GM12878 (cell line): ENCODE measurements at regions not wholly inside any gene's neighbourhood (a gene's known extent, or its start where the extent isn't known, plus 50 kb on each side); places are given as distances from the start of the nearest gene placed in this dataset.

ENCODE experiments used
- BMI1 ChIP-seq: fragments of 450-650 bp; IDR thresholded peaks from 2 replicates; pipeline ENCODE4 v1.6.1; 2016; ENCODE audit warnings: mild to moderate bottlenecking, moderate library complexity, borderline replicate concordance
- CBX3 ChIP-seq: fragments of 200-600 bp; sonication (generic); IDR thresholded peaks from 2 replicates; pipeline ENCODE4 v1.6.1; 2016; ENCODE audit warnings: low read depth, borderline replicate concordance
- CHD1 ChIP-seq: IDR thresholded peaks from 2 replicates; pipeline ENCODE4 v1.6.1; 2012; ENCODE audit warnings: low read depth, low read length, improper control_type of control experiment
- CHD4 ChIP-seq: fragments of 200-600 bp; sonication (generic); IDR thresholded peaks from 2 replicates; pipeline ENCODE4 v1.6.1; 2016; ENCODE audit warnings: mild to moderate bottlenecking
- HDAC6 ChIP-seq: fragments of 200-600 bp; sonication (generic); IDR thresholded peaks from one replicate; pipeline ENCODE4 v1.8.0; 2017; ENCODE audit warnings: antibody characterized with exemption; ENCODE audit not compliant: unreplicated experiment
- LARP7 ChIP-seq: fragments of 450-650 bp; IDR thresholded peaks from 2 replicates; pipeline ENCODE4 v1.6.1; 2017; ENCODE audit warnings: mild to moderate bottlenecking
- PAX8 ChIP-seq: fragments of 450-650 bp; IDR thresholded peaks from 2 replicates; pipeline ENCODE4 v1.6.1; 2017; ENCODE audit warnings: mild to moderate bottlenecking, moderate library complexity
- SPI1 ChIP-seq: IDR thresholded peaks from 2 replicates; pipeline ENCODE4 v1.6.1; 2011; ENCODE audit warnings: low read depth, mild to moderate bottlenecking, low read length, moderate library complexity, borderline replicate concordance; ENCODE audit not compliant: insufficient read depth
- SREBF1 ChIP-seq: IDR thresholded peaks from 2 replicates; pipeline ENCODE4 v1.6.1; 2012; ENCODE audit warnings: mild to moderate bottlenecking, low read length
- STAT3 ChIP-seq: IDR thresholded peaks from 2 replicates; pipeline ENCODE4 v1.6.1; 2011; ENCODE audit warnings: low read depth, low read length, improper control_type of control experiment
- ZNF384 ChIP-seq: IDR thresholded peaks from 2 replicates; pipeline ENCODE4 v1.6.1; 2012; ENCODE audit warnings: low read depth, mild to moderate bottlenecking, low read length, improper control_type of control experiment, borderline replicate concordance
- TF ChIP-seq, protein P1 (sequence below): fragments of 450-650 bp; IDR thresholded peaks from 2 replicates; pipeline ENCODE4 v1.6.1; 2016; ENCODE audit warnings: mild to moderate bottlenecking, moderate library complexity, borderline replicate concordance
- TF ChIP-seq, protein P2 (sequence below): fragments of 150-350 bp; IDR thresholded peaks from 2 replicates; pipeline ENCODE4 v1.6.1; 2014; ENCODE audit warnings: mild to moderate bottlenecking, low read depth, low read length
- TF ChIP-seq, protein P3 (sequence below): IDR thresholded peaks from 2 replicates; pipeline ENCODE4 v1.6.1; 2012; ENCODE audit warnings: mild to moderate bottlenecking, low read depth, low read length
- TF ChIP-seq, protein P4 (sequence below): fragments of 450-650 bp; IDR thresholded peaks from 2 replicates; pipeline ENCODE4 v1.6.1; 2018; ENCODE audit warnings: mild to moderate bottlenecking, low read depth, moderate library complexity; ENCODE audit not compliant: partially characterized antibody
- TF ChIP-seq, protein P5 (sequence below): IDR thresholded peaks from 2 replicates; pipeline ENCODE4 v1.6.1; 2011; ENCODE audit warnings: mild to moderate bottlenecking, low read depth, low read length, moderate library complexity; ENCODE audit not compliant: insufficient replicate concordance

DNA sequence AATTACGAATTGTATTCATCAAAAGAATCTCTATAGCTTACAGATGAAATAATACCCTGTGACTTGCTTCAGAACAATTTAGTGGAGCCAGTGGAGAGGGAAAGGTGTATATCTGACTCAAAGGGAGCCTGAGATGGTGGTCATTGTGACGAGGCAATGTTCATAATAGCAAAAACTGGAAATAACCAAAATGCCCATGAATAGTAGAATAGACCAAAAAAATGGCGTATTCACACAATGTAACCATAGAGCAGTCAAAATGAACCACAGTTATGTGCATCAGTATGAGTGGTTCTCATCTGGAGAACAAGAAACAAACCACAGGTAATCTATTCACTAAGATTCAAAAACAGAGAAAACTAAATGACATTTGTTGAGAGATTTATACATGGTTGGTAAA is 125.3 kb upstream of the CLNK start (continued):
- TF ChIP-seq, protein P1, sequence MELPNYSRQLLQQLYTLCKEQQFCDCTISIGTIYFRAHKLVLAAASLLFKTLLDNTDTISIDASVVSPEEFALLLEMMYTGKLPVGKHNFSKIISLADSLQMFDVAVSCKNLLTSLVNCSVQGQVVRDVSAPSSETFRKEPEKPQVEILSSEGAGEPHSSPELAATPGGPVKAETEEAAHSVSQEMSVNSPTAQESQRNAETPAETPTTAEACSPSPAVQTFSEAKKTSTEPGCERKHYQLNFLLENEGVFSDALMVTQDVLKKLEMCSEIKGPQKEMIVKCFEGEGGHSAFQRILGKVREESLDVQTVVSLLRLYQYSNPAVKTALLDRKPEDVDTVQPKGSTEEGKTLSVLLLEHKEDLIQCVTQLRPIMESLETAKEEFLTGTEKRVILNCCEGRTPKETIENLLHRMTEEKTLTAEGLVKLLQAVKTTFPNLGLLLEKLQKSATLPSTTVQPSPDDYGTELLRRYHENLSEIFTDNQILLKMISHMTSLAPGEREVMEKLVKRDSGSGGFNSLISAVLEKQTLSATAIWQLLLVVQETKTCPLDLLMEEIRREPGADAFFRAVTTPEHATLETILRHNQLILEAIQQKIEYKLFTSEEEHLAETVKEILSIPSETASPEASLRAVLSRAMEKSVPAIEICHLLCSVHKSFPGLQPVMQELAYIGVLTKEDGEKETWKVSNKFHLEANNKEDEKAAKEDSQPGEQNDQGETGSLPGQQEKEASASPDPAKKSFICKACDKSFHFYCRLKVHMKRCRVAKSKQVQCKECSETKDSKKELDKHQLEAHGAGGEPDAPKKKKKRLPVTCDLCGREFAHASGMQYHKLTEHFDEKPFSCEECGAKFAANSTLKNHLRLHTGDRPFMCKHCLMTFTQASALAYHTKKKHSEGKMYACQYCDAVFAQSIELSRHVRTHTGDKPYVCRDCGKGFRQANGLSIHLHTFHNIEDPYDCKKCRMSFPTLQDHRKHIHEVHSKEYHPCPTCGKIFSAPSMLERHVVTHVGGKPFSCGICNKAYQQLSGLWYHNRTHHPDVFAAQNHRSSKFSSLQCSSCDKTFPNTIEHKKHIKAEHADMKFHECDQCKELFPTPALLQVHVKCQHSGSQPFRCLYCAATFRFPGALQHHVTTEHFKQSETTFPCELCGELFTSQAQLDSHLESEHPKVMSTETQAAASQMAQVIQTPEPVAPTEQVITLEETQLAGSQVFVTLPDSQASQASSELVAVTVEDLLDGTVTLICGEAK = no peak
- TF ChIP-seq ZNF384 = no peak
- TF ChIP-seq PAX8 = no peak
- no peak for TF ChIP-seq SREBF1
- no peak for TF ChIP-seq SPI1
- no peak for TF ChIP-seq CHD4
- no peak for TF ChIP-seq STAT3
- no peak for TF ChIP-seq LARP7
- TF ChIP-seq, protein P2, sequence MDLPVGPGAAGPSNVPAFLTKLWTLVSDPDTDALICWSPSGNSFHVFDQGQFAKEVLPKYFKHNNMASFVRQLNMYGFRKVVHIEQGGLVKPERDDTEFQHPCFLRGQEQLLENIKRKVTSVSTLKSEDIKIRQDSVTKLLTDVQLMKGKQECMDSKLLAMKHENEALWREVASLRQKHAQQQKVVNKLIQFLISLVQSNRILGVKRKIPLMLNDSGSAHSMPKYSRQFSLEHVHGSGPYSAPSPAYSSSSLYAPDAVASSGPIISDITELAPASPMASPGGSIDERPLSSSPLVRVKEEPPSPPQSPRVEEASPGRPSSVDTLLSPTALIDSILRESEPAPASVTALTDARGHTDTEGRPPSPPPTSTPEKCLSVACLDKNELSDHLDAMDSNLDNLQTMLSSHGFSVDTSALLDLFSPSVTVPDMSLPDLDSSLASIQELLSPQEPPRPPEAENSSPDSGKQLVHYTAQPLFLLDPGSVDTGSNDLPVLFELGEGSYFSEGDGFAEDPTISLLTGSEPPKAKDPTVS = no peak
- TF ChIP-seq, protein P3, sequence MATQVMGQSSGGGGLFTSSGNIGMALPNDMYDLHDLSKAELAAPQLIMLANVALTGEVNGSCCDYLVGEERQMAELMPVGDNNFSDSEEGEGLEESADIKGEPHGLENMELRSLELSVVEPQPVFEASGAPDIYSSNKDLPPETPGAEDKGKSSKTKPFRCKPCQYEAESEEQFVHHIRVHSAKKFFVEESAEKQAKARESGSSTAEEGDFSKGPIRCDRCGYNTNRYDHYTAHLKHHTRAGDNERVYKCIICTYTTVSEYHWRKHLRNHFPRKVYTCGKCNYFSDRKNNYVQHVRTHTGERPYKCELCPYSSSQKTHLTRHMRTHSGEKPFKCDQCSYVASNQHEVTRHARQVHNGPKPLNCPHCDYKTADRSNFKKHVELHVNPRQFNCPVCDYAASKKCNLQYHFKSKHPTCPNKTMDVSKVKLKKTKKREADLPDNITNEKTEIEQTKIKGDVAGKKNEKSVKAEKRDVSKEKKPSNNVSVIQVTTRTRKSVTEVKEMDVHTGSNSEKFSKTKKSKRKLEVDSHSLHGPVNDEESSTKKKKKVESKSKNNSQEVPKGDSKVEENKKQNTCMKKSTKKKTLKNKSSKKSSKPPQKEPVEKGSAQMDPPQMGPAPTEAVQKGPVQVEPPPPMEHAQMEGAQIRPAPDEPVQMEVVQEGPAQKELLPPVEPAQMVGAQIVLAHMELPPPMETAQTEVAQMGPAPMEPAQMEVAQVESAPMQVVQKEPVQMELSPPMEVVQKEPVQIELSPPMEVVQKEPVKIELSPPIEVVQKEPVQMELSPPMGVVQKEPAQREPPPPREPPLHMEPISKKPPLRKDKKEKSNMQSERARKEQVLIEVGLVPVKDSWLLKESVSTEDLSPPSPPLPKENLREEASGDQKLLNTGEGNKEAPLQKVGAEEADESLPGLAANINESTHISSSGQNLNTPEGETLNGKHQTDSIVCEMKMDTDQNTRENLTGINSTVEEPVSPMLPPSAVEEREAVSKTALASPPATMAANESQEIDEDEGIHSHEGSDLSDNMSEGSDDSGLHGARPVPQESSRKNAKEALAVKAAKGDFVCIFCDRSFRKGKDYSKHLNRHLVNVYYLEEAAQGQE = no peak
- TF ChIP-seq BMI1 = peak; percentile 42; the same call in 1 of the 2 replicates
- TF ChIP-seq CBX3 = no peak
- TF ChIP-seq, protein P4, sequence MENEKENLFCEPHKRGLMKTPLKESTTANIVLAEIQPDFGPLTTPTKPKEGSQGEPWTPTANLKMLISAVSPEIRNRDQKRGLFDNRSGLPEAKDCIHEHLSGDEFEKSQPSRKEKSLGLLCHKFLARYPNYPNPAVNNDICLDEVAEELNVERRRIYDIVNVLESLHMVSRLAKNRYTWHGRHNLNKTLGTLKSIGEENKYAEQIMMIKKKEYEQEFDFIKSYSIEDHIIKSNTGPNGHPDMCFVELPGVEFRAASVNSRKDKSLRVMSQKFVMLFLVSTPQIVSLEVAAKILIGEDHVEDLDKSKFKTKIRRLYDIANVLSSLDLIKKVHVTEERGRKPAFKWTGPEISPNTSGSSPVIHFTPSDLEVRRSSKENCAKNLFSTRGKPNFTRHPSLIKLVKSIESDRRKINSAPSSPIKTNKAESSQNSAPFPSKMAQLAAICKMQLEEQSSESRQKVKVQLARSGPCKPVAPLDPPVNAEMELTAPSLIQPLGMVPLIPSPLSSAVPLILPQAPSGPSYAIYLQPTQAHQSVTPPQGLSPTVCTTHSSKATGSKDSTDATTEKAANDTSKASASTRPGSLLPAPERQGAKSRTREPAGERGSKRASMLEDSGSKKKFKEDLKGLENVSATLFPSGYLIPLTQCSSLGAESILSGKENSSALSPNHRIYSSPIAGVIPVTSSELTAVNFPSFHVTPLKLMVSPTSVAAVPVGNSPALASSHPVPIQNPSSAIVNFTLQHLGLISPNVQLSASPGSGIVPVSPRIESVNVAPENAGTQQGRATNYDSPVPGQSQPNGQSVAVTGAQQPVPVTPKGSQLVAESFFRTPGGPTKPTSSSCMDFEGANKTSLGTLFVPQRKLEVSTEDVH = no peak
- no peak for TF ChIP-seq HDAC6
- no peak for TF ChIP-seq CHD1
- TF ChIP-seq, protein P5, sequence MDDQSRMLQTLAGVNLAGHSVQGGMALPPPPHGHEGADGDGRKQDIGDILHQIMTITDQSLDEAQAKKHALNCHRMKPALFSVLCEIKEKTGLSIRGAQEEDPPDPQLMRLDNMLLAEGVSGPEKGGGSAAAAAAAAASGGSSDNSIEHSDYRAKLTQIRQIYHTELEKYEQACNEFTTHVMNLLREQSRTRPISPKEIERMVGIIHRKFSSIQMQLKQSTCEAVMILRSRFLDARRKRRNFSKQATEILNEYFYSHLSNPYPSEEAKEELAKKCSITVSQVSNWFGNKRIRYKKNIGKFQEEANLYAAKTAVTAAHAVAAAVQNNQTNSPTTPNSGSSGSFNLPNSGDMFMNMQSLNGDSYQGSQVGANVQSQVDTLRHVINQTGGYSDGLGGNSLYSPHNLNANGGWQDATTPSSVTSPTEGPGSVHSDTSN = no peak
